Ovary (tissue), 7 donors: ENCODE measurements at regions not wholly inside any gene's neighbourhood (a gene's known extent, or its start where the extent isn't known, plus 50 kb on each side); places are given as distances from the start of the nearest gene placed in this dataset.

Experiments used
- DNase-seq, 5 donors: peaks; one replicate each; pipeline ENCODE4 v3.0.0-alpha.2; 2019 to 2020
- H3K27ac ChIP-seq, 2 donors: fragments of 200-600 bp; one replicate each; pipeline versions ENCODE4 v1.5.1 to v1.8.0; 2019 to 2022
- H3K27me3 ChIP-seq: fragments of 200-600 bp; one replicate; pipeline ENCODE4 v1.8.0; 2022
- H3K36me3 ChIP-seq: fragments of 200-600 bp; sonication (generic); one replicate; pipeline ENCODE4 v1.5.1; 2019
- H3K4me1 ChIP-seq: one replicate; pipeline ENCODE4 v1.8.1; 2013; ENCODE audit warnings: mild to moderate bottlenecking, moderate library complexity; ENCODE audit not compliant: insufficient read depth
- H3K4me3 ChIP-seq: fragments of 200-600 bp; sonication (generic); one replicate; pipeline ENCODE4 v1.5.1; 2017
- H3K9me3 ChIP-seq, 2 donors: fragments of 200-600 bp in 1 of 2; sonication (generic) in 1 of 2; one replicate each; pipeline versions ENCODE4 v1.5.1 to v1.8.1; 2013 to 2019; ENCODE audit warnings: mild to moderate bottlenecking in 1 of 2, moderate library complexity in 1 of 2
- EP300 ChIP-seq: sonication (generic); formaldehyde crosslinking; IDR thresholded peaks from one replicate; pipeline ENCODE4 v1.6.1; 2017; ENCODE audit warnings: antibody characterized with exemption
- POLR2A ChIP-seq: fragments of 450-650 bp; IDR thresholded peaks from one replicate; pipeline ENCODE4 v1.6.1; 2017; ENCODE audit warnings: antibody characterized with exemption, mild to moderate bottlenecking, moderate library complexity
- WGBS, 3 donors: extraction: QIAGEN DNeasy Blood & Tissue Kit in 1 of 3; methylation state at CpG; one replicate each; pipeline versions ENCODE4 v1.1.5 to v1.1.7; 2013 to 2017; 5-methylcytosine and 5-hydroxymethylcytosine counted together
- intact Hi-C, 4 donors: fragments of 100-400 bp; cut with DNase I; formaldehyde crosslinking; loops; one replicate each; pipeline versions ENCODE4 v1.11.0 to v1.15.1; 2022 to 2023
- TF ChIP-seq, protein P1 (sequence below), 3 donors: fragments of 450-650 bp in 2 of 3; fragments of 200-600 bp in 1 of 3; IDR thresholded peaks; one replicate each; pipeline versions ENCODE4 v1.5.1 to v1.8.0; 2016 to 2022; ENCODE audit warnings: antibody characterized with exemption in 3 of 3, mild to moderate bottlenecking in 1 of 3
- donor health status: DM: no; HTN: no; CAD: no; lungs with moderate emphysema.
- donor health status: DM: no; HTN: no; CAD: no.
- donor health status: Bipolar disorder and iron deficiency.
- donor health status: DM: no; HTN: no; CAD: no.
- donor health status: DM: yes; HTN: yes; CAD: no.

DNA sequence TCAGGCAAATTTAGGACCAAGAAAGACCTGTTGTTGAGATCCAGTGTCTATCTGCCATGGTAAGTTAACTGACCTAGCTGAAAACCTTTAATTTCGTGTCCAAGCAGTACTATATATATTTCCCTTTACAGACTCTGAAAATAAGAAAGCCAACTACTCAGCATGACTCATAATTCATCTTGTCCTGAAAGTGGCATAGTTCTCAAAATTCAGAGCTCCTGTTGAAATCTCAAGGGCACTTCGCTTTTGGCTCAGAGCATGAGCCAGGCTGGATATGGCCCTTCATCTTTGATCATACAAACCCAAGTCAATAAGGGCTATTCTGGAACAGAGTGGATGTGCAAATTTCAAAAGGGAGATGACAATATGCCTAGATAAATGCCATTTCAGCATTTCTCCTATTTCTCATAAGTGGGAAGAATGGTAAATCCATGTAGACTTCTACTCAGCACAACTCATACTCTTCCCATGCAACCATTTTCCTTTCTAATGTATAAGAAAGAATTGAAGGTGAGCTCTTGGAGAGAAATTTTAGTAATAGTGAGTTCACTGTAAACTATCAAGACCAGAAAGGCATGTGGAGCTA lies 567.9 kb upstream of the DAB2 start:
- Histone ChIP-seq H3K9me3 (no peaks in the 10 kb centered on the region), H3K4me3 (no peak overlapping the region), H3K27me3 (no peaks in the 10 kb centered on the region), H3K36me3 (no peaks in the 10 kb centered on the region), H3K4me1 (no peaks in the 10 kb centered on the region), H3K27ac (no peak overlapping the region)
- no peak for DNase-seq
- 62 to 73% (median 71%) methylated on average over 2 of the region's 2 CpGs for WGBS, 3 donors
- TF ChIP-seq, protein P1, sequence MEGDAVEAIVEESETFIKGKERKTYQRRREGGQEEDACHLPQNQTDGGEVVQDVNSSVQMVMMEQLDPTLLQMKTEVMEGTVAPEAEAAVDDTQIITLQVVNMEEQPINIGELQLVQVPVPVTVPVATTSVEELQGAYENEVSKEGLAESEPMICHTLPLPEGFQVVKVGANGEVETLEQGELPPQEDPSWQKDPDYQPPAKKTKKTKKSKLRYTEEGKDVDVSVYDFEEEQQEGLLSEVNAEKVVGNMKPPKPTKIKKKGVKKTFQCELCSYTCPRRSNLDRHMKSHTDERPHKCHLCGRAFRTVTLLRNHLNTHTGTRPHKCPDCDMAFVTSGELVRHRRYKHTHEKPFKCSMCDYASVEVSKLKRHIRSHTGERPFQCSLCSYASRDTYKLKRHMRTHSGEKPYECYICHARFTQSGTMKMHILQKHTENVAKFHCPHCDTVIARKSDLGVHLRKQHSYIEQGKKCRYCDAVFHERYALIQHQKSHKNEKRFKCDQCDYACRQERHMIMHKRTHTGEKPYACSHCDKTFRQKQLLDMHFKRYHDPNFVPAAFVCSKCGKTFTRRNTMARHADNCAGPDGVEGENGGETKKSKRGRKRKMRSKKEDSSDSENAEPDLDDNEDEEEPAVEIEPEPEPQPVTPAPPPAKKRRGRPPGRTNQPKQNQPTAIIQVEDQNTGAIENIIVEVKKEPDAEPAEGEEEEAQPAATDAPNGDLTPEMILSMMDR (IDR thresholded peaks at IDR 0.05), result no peak
- TF ChIP-seq POLR2A (no peak), EP300 (no peak)
- intact Hi-C loops, result no loop called here

DNA sequence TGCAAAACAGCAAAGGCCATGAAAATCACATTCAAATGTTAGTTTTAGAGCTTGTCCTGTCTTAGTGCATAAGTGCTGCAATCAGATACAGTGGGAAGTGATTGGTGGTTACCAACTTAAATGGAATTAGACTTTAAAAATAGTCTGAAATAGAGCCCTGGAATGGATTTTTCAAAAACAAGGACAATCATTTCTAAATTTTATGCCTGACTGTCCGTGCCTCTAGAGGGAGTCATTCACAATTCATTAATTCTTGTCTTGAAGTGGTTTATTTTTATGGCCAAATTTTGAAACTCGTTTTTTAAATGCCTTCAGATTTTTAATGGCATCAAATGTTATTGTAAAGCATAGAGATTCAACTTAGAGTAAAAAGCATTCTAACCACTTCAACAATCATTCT lies 561.8 kb upstream of the DAB2 start:
- Histone ChIP-seq H3K4me1 (no peaks in the 10 kb centered on the region), H3K36me3 (no peaks in the 10 kb centered on the region), H3K27me3 (no peaks in the 10 kb centered on the region), H3K9me3 (no peaks in the 10 kb centered on the region), H3K4me3 (no peak overlapping the region), H3K27ac (no peak overlapping the region)
- 54 to 65% (median 60%) methylated on average over 2 of the region's 2 CpGs for WGBS, 3 donors
- TF ChIP-seq EP300 (no peak), POLR2A (no peak)
- TF ChIP-seq, protein P1 (IDR thresholded peaks at IDR 0.05), result no peak
- DNase-seq, result no peak
- intact Hi-C loops, result no loop called here

DNA sequence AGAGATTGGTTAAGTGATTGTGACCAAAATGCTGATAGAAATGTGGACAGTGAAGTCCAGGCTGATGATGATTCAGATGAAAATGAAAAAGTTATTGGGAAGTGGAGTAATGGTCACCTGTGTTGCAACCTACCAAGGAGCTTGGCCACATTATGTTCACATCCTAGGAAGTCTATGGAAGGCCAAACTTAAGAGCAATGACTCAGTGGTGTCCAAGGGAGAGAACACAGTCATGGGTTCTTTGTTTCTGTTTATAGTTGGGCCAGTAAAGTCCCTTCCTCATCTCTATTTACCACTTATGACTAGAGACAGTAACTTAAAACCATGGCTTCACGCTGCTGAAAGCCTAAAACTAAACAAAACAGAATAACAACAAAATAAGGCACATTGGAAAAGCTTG lies 555.3 kb upstream of the DAB2 start:
- WGBS, 3 donors, result 62 to 71% (median 65%) methylated on average over 1 of the region's 1 CpG
- no peaks in the 10 kb centered on the region for H3K9me3 ChIP-seq
- no peaks in the 10 kb centered on the region for H3K36me3 ChIP-seq
- no peak overlapping the region for H3K27ac ChIP-seq
- DNase-seq, result no peak
- TF ChIP-seq, protein P1 (IDR thresholded peaks at IDR 0.05), result no peak
- no peak for TF ChIP-seq EP300
- intact Hi-C loops, result no loop called here
- H3K4me3 ChIP-seq, result no peak overlapping the region
- no peaks in the 10 kb centered on the region for H3K4me1 ChIP-seq
- no peaks in the 10 kb centered on the region for H3K27me3 ChIP-seq

DNA sequence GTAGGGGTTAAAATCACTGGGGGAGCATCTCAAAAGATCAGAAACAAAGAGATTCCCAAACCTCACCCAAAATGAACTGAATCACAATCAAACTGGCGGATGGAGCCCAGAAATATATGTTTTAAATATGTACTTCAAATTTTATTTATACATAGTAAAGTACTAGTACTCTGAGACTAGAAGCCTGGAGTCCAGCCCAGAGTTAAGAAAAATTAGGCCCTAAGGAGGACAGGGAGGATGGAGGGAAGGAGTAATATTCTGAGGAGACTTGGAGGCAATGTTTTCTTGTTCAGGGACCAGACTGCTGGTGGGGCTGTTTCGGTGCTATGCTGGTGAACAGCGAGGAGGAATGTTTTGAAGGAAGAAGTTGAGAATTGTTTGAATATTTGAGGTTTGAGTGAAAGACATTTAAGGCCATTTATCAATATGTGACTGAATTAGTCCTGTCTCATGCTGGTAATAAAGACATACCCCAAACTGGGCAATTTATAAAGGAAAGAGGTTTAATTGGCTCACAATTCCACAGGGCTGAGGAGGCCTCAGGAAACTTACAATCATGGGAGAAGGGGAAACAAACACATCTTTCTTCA lies 552.4 kb upstream of the DAB2 start:
- H3K4me1 ChIP-seq, result no peaks in the 10 kb centered on the region
- no peak overlapping the region for H3K27ac ChIP-seq
- TF ChIP-seq POLR2A (no peak), EP300 (no peak)
- TF ChIP-seq, protein P1 (IDR thresholded peaks at IDR 0.05), result no peak
- no peaks in the 10 kb centered on the region for H3K27me3 ChIP-seq
- 73 to 78% (median 77%) methylated on average over 3 of the region's 3 CpGs for WGBS, 3 donors
- no peaks in the 10 kb centered on the region for H3K9me3 ChIP-seq
- intact Hi-C loops, result no loop called here
- DNase-seq, result no peak
- no peak overlapping the region for H3K4me3 ChIP-seq
- no peaks in the 10 kb centered on the region for H3K36me3 ChIP-seq
